Hematopoietic multipotent progenitor cell (in vitro differentiated cells): ENCODE measurements at regions not wholly inside any gene's neighbourhood (a gene's known extent, or its start where the extent isn't known, plus 50 kb on each side); places are given as distances from the start of the nearest gene placed in this dataset.

Experiments
- DNase-seq, 3 donors: peaks; one replicate each; pipeline ENCODE4 v3.0.0-alpha.2; 2011 to 2015; ENCODE audit warnings: low read depth in 2 of 3, low spot score in 2 of 3

GRCh38 chr12:65756956-65757511, 67.2 kb upstream of the HMGA2 start:
- DNase-seq, result no peak

GRCh38 chr12:65758401-65758800, 65.9 kb upstream of the HMGA2 start:
- no peak for DNase-seq

- no peak for DNase-seq
Observed at GRCh38 chr12:65759735-65760134, 64.5 kb upstream of the HMGA2 start.

GRCh38 chr12:65761301-65761700, 63.0 kb upstream of the HMGA2 start:
- no peak for DNase-seq

- DNase-seq, result no peak
Observed at GRCh38 chr12:65764325-65764724, 60.0 kb upstream of the HMGA2 start.

- DNase-seq, result no peak
Observed at GRCh38 chr12:65765436-65765813, 58.9 kb upstream of the HMGA2 start.

GRCh38 chr12:65769880-65770279, 54.4 kb upstream of the HMGA2 start:
- no peak for DNase-seq
